ENCODE measurements at regions not wholly inside any gene's neighbourhood (a gene's known extent, or its start where the extent isn't known, plus 50 kb on each side); places are given as distances from the start of the nearest gene placed in this dataset.

GRCh38 chr13:66014771-66015170, 1215.4 kb downstream of the PCDH9 start:
- DNase-seq (ENCODE audit: low read depth, low spot score) = no peak
- ChIA-PET CTCF (no interaction called here), POLR2A (no interaction called here)
- H3K4me3 ChIP-seq (ENCODE audit: low read depth, low read length) = no peak overlapping the region
- TF ChIP-seq CTCF (IDR thresholded peaks at IDR 0.05; ENCODE audit: insufficient read depth, low read length, missing control alignments) = no peak

DNA sequence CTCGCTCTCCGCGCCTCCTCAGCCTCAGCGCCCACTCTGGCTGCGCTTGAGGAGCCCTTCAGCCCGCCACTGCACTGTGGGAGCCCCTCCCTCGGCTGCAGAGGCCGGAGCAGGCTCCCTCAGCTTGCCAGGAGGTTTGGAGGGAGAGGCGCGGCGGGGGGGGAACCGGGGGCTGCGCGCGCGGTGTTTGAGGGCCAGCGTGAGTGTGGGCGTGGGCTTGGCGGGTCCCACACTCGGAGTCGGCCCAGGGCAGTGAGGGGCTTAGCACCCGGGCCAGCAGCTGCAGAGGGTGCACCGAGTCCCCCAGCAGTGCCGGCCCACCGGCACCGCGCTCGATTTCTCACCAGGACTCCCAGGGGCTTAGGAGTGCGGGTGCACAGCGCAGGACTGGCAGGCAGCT, 1220.9 kb downstream of the PCDH9 start:
- POLR2A ChIA-PET = no interaction called here
- no peak overlapping the region for H3K4me3 ChIP-seq (ENCODE audit: low read depth, low read length)

DNA sequence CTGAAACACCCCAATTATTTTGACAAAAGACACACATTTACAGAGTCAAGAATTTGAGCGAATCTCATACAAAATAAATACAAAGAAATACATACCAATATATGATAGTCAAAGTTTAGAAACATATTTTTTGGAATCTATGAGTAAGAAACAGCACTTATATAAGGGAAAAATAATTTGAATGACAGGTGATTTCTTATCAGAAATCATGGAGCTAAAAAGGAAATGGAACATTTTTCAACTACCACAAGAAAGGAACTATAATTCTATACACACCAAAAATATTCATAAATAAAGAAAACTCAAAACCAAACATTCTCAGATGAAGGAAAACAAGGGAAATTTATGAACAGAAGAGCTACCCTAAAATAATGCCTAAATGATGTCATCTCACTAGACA, 1226.6 kb downstream of the PCDH9 start:
- H3K4me3 ChIP-seq (ENCODE audit: low read depth, low read length) = no peak overlapping the region
- ChIA-PET POLR2A (no interaction called here), CTCF (no interaction called here)
- DNase-seq (ENCODE audit: low read depth, low spot score) = no peak
- no peak for TF ChIP-seq CTCF (IDR thresholded peaks at IDR 0.05; ENCODE audit: insufficient read depth, low read length, missing control alignments)

More for the DNA sequence above, 1220.9 kb downstream of the PCDH9 start:
- TF ChIP-seq CTCF (IDR thresholded peaks at IDR 0.05; ENCODE audit: insufficient read depth, low read length, missing control alignments) = no peak
- DNase-seq (ENCODE audit: low read depth, low spot score) = no peak
- CTCF ChIA-PET = no interaction called here

DNA sequence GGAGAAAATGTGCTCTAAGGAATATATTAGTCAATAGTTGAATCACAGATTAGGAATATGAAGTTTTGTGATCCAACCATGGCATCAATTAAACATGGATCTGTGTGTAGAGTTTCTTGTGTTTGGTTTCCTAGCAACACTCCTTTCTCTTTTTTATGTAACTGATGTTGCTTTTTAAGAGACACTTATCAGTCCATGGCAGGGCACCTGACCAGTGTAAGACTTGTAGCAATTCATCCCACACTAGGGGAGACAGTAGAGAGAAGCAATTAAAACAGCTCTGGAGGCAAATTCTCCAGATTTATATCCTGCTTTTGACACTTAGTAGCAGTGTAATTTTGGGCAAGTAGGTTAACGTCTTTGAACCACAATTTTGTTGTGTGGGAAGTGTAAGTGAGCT, 1229.0 kb downstream of the PCDH9 start:
- no peak for TF ChIP-seq CTCF (IDR thresholded peaks at IDR 0.05; ENCODE audit: insufficient read depth, low read length, missing control alignments)
- CTCF ChIA-PET = no interaction called here
- H3K4me3 ChIP-seq (ENCODE audit: low read depth, low read length) = no peak overlapping the region
- DNase-seq (ENCODE audit: low read depth, low spot score) = no peak
- POLR2A ChIA-PET = no interaction called here

GRCh38 chr13:65999411-65999810, 1230.7 kb downstream of the PCDH9 start:
- CTCF ChIA-PET = no interaction called here
- no peak for DNase-seq (ENCODE audit: low read depth, low spot score)
- POLR2A ChIA-PET = no interaction called here
- no peak overlapping the region for H3K4me3 ChIP-seq (ENCODE audit: low read depth, low read length)
- TF ChIP-seq CTCF (IDR thresholded peaks at IDR 0.05; ENCODE audit: insufficient read depth, low read length, missing control alignments) = no peak

- POLR2A ChIA-PET = no interaction called here
- CTCF ChIA-PET = interaction anchor here (1.0 kb wide), 1 partner anchor 18 kb away, joined by 3 read pairs; no protein-coding TSS in a partner anchor
- H3K4me3 ChIP-seq (ENCODE audit: low read depth, low read length) = no peak overlapping the region
- TF ChIP-seq CTCF (IDR thresholded peaks at IDR 0.05; ENCODE audit: insufficient read depth, low read length, missing control alignments) = no peak
- DNase-seq (ENCODE audit: low read depth, low spot score) = no peak
Observed at GRCh38 chr13:65990684-65991083, 1239.5 kb downstream of the PCDH9 start.
